Skeletal muscle tissue (tissue), 3 donors: ENCODE measurements at regions not wholly inside any gene's neighbourhood (a gene's known extent, or its start where the extent isn't known, plus 50 kb on each side); places are given as distances from the start of the nearest gene placed in this dataset.

Source experiments
- H3K27ac ChIP-seq: one replicate; pipeline ENCODE4 v1.7.0; 2013; ENCODE audit warnings: mild to moderate bottlenecking, low read depth, low read length, inconsistent platforms
- H3K27me3 ChIP-seq, 3 donors: one replicate each; pipeline ENCODE4 v1.7.0; 2013; ENCODE audit warnings: low read length in 3 of 3; ENCODE audit not compliant: control insufficient read depth in 3 of 3, insufficient read depth in 3 of 3
- H3K36me3 ChIP-seq, 3 donors: one replicate each; pipeline ENCODE4 v1.7.0; 2013; ENCODE audit warnings: low read length in 3 of 3; ENCODE audit not compliant: control insufficient read depth in 3 of 3, insufficient read depth in 3 of 3
- H3K4me1 ChIP-seq, 3 donors: one replicate each; pipeline ENCODE4 v1.7.0; 2013; ENCODE audit warnings: low read length in 3 of 3, mild to moderate bottlenecking in 3 of 3; ENCODE audit not compliant: control insufficient read depth in 3 of 3, insufficient read depth in 3 of 3
- H3K4me3 ChIP-seq, 3 donors: one replicate each; pipeline ENCODE4 v1.7.0; 2013; ENCODE audit warnings: low read length in 3 of 3
- H3K9ac ChIP-seq, 3 donors: one replicate each; pipeline ENCODE4 v1.7.0; 2013; ENCODE audit warnings: low read length in 3 of 3, mild to moderate bottlenecking in 3 of 3, moderate library complexity in 2 of 3, low read depth in 1 of 3
- H3K9me3 ChIP-seq, 3 donors: one replicate each; pipeline ENCODE4 v1.7.0; 2013; ENCODE audit warnings: low read length in 3 of 3; ENCODE audit not compliant: control insufficient read depth in 3 of 3
- donor health status: Osteomylitis.

GRCh38 chr15:97482521-97482920 is 478.0 kb upstream of the ARRDC4 start:
- Histone ChIP-seq H3K4me1 (no peaks in the 10 kb centered on the region), H3K9me3 (peaks cover 0 to 8% (median 0%) of the 10 kb centered on the region in 3 donors), H3K27me3 (no peaks in the 10 kb centered on the region), H3K4me3 (no peak overlapping the region), H3K36me3 (no peaks in the 10 kb centered on the region), H3K27ac (no peak overlapping the region), H3K9ac (no peak overlapping the region)

- no peaks in the 10 kb centered on the region for H3K27me3 ChIP-seq
- no peak overlapping the region for H3K27ac ChIP-seq
- no peak overlapping the region for H3K4me3 ChIP-seq
- no peaks in the 10 kb centered on the region for H3K36me3 ChIP-seq
- H3K9ac ChIP-seq, result no peak overlapping the region
- peaks cover 0 to 8% (median 0%) of the 10 kb centered on the region in 3 donors for H3K9me3 ChIP-seq
- no peaks in the 10 kb centered on the region for H3K4me1 ChIP-seq
These were observed 477.3 kb upstream of the ARRDC4 start for GRCh38 chr15:97483232-97483631.

GRCh38 chr15:97490429-97490828 is 470.1 kb upstream of the ARRDC4 start:
- Histone ChIP-seq H3K36me3 (no peaks in the 10 kb centered on the region), H3K4me3 (no peak overlapping the region), H3K27ac (no peak overlapping the region), H3K9ac (no peak overlapping the region), H3K9me3 (no peaks in the 10 kb centered on the region), H3K4me1 (no peaks in the 10 kb centered on the region), H3K27me3 (no peaks in the 10 kb centered on the region)

GRCh38 chr15:97501291-97501690 is 459.2 kb upstream of the ARRDC4 start:
- Histone ChIP-seq H3K4me1 (no peaks in the 10 kb centered on the region), H3K36me3 (no peaks in the 10 kb centered on the region), H3K9me3 (no peaks in the 10 kb centered on the region), H3K4me3 (no peak overlapping the region), H3K27me3 (no peaks in the 10 kb centered on the region), H3K27ac (no peak overlapping the region), H3K9ac (no peak overlapping the region)

GRCh38 chr15:97502038-97502437 is 458.5 kb upstream of the ARRDC4 start:
- Histone ChIP-seq H3K27me3 (no peaks in the 10 kb centered on the region), H3K4me3 (no peak overlapping the region), H3K9ac (no peak overlapping the region), H3K36me3 (no peaks in the 10 kb centered on the region), H3K4me1 (no peaks in the 10 kb centered on the region), H3K9me3 (no peaks in the 10 kb centered on the region), H3K27ac (no peak overlapping the region)

- no peak overlapping the region for H3K9ac ChIP-seq
- no peak overlapping the region for H3K4me3 ChIP-seq
- no peaks in the 10 kb centered on the region for H3K9me3 ChIP-seq
- H3K27ac ChIP-seq, result no peak overlapping the region
- H3K4me1 ChIP-seq, result no peaks in the 10 kb centered on the region
- no peaks in the 10 kb centered on the region for H3K27me3 ChIP-seq
- no peaks in the 10 kb centered on the region for H3K36me3 ChIP-seq
These were observed 456.3 kb upstream of the ARRDC4 start for GRCh38 chr15:97504031-97504792.

- Histone ChIP-seq H3K4me1 (peaks cover 0 to 19% (median 3%) of the 10 kb centered on the region in 3 donors), H3K4me3 (no peak overlapping the region), H3K27me3 (no peaks in the 10 kb centered on the region), H3K36me3 (peaks cover 0 to 2% (median 0%) of the 10 kb centered on the region in 3 donors), H3K9me3 (no peaks in the 10 kb centered on the region), H3K9ac (no peak overlapping the region), H3K27ac (no peak overlapping the region)
These were observed 442.8 kb upstream of the ARRDC4 start for GRCh38 chr15:97517737-97518136.

GRCh38 chr15:97520689-97521088 is 439.8 kb upstream of the ARRDC4 start:
- Histone ChIP-seq H3K4me1 (peaks cover 0 to 27% (median 3%) of the 10 kb centered on the region in 3 donors), H3K36me3 (no peaks in the 10 kb centered on the region), H3K27me3 (no peaks in the 10 kb centered on the region), H3K4me3 (peak overlapping the region; percentile 59 to 69 (median 61)), H3K27ac (peak overlapping the region; percentile 85), H3K9ac (peak overlapping the region in 1 of 3 donors; percentile 84), H3K9me3 (no peaks in the 10 kb centered on the region)

GRCh38 chr15:97521381-97522285 is 438.9 kb upstream of the ARRDC4 start:
- H3K36me3 ChIP-seq, result no peaks in the 10 kb centered on the region
- peak overlapping the region; percentile 59 to 69 (median 61) for H3K4me3 ChIP-seq
- H3K9ac ChIP-seq, result peak overlapping the region; percentile 74 to 84 (median 81)
- peaks cover 0 to 31% (median 3%) of the 10 kb centered on the region in 3 donors for H3K4me1 ChIP-seq
- no peaks in the 10 kb centered on the region for H3K27me3 ChIP-seq
- H3K9me3 ChIP-seq, result no peaks in the 10 kb centered on the region
- H3K27ac ChIP-seq, result peak overlapping the region; percentile 85

- H3K4me3 ChIP-seq, result peak overlapping the region; percentile 59 to 69 (median 61)
- H3K9ac ChIP-seq, result peak overlapping the region; percentile 74 to 84 (median 81)
- peaks cover 0 to 31% (median 3%) of the 10 kb centered on the region in 3 donors for H3K4me1 ChIP-seq
- no peaks in the 10 kb centered on the region for H3K9me3 ChIP-seq
- H3K27ac ChIP-seq, result peak overlapping the region; percentile 85
- no peaks in the 10 kb centered on the region for H3K27me3 ChIP-seq
- no peaks in the 10 kb centered on the region for H3K36me3 ChIP-seq
These were observed 438.2 kb upstream of the ARRDC4 start for GRCh38 chr15:97522347-97522746.
